ENCODE measurements at regions not wholly inside any gene's neighbourhood (a gene's known extent, or its start where the extent isn't known, plus 50 kb on each side); places are given as distances from the start of the nearest gene placed in this dataset.

GRCh38 chr13:95445131-95445530, 107.4 kb upstream of the CLDN10 start:
- dilution Hi-C loops (cut with MboI; ENCODE audit: extremely low pct_ligation_motif_present, low sequenced_read_pairs) (no loop called here), intact Hi-C loops (cut with micrococcal nuclease) (no loop called here)
- no peak overlapping the region for H2AFZ ChIP-seq (ENCODE audit: low read depth, low read length)
- H3K9me3 ChIP-seq (replicated peaks; ENCODE audit: control insufficient read depth, insufficient read depth, low read length), result no peaks in the 10 kb centered on the region
- POLR2A ChIA-PET, result no interaction called here
- TF ChIP-seq MAX (IDR thresholded peaks at IDR 0.05; ENCODE audit: insufficient read depth, insufficient read length) (no peak), GATA2 (IDR thresholded peaks at IDR 0.05; ENCODE audit: insufficient read depth, insufficient read length, low read depth, low read length) (no peak), POLR2A (IDR thresholded peaks at IDR 0.05; ENCODE audit: low read depth, low read length) (no peak), FOS (IDR thresholded peaks at IDR 0.05; ENCODE audit: borderline replicate concordance, insufficient read depth, low read length) (no peak), JUN (IDR thresholded peaks at IDR 0.05; ENCODE audit: borderline replicate concordance, insufficient read depth, insufficient read length, low read depth) (no peak), MYC (IDR thresholded peaks at IDR 0.05; ENCODE audit: low read depth, low read length) (no peak), POLR2AphosphoS5 (IDR thresholded peaks at IDR 0.05; ENCODE audit: insufficient read depth, low read depth, low read length) (no peak)
- no peaks in the 10 kb centered on the region for H3K4me1 ChIP-seq (ENCODE audit: control insufficient read depth, extremely low read depth, insufficient read depth, low read length)
- no peaks in the 10 kb centered on the region for H3K9me1 ChIP-seq (replicated peaks; ENCODE audit: control insufficient read depth, extremely low read depth, insufficient read depth, low read length)
- H3K36me3 ChIP-seq (ENCODE audit: control insufficient read depth in 2 of 2, extremely low read depth in 1 of 2, insufficient read depth in 2 of 2, low read length in 2 of 2), result no peaks in the 10 kb centered on the region
- no peaks in the 10 kb centered on the region for H3K79me2 ChIP-seq (ENCODE audit: control insufficient read depth, insufficient read depth, low read length)
- peaks cover 7 to 14% of the 10 kb centered on the region in 2 experiments for H3K27me3 ChIP-seq (ENCODE audit: control insufficient read depth in 2 of 2, insufficient read depth in 2 of 2, low read length in 2 of 2)
- H4K20me1 ChIP-seq (replicated peaks; ENCODE audit: control insufficient read depth, extremely low read depth, insufficient read depth, low read length), result no peaks in the 10 kb centered on the region
- H3K4me3 ChIP-seq (replicated peaks in 1 of 3; ENCODE audit: insufficient read depth in 1 of 3, low read depth in 1 of 3, low read length in 3 of 3), result no peak overlapping the region
- no peak overlapping the region for H3K27ac ChIP-seq (ENCODE audit: insufficient read depth, low read depth, low read length)
- DNase-seq (ENCODE audit: low read depth, low spot score) (no peak), FAIRE-seq (no peak)
- CTCF ChIA-PET, result no interaction called here
- no peak overlapping the region for H3K4me2 ChIP-seq (ENCODE audit: insufficient read depth, low read length)
- no TSS peak for BruUV-seq (replicated peaks)
- H3K9ac ChIP-seq (replicated peaks; ENCODE audit: extremely low read depth, insufficient read depth, low read length), result no peak overlapping the region

- Histone ChIP-seq H3K27ac (ENCODE audit: insufficient read depth, low read depth, low read length) (no peak overlapping the region), H3K9ac (replicated peaks; ENCODE audit: extremely low read depth, insufficient read depth, low read length) (no peak overlapping the region), H4K20me1 (replicated peaks; ENCODE audit: control insufficient read depth, extremely low read depth, insufficient read depth, low read length) (no peaks in the 10 kb centered on the region), H3K79me2 (ENCODE audit: control insufficient read depth, insufficient read depth, low read length) (no peaks in the 10 kb centered on the region), H3K4me1 (ENCODE audit: control insufficient read depth, extremely low read depth, insufficient read depth, low read length) (no peaks in the 10 kb centered on the region), H3K4me3 (replicated peaks in 1 of 3; ENCODE audit: insufficient read depth in 1 of 3, low read depth in 1 of 3, low read length in 3 of 3) (no peak overlapping the region), H3K9me3 (replicated peaks; ENCODE audit: control insufficient read depth, insufficient read depth, low read length) (no peaks in the 10 kb centered on the region), H3K9me1 (replicated peaks; ENCODE audit: control insufficient read depth, extremely low read depth, insufficient read depth, low read length) (no peaks in the 10 kb centered on the region), H2AFZ (ENCODE audit: low read depth, low read length) (no peak overlapping the region), H3K4me2 (ENCODE audit: insufficient read depth, low read length) (no peak overlapping the region), H3K27me3 (ENCODE audit: control insufficient read depth in 2 of 2, insufficient read depth in 2 of 2, low read length in 2 of 2) (peaks cover 13 to 20% of the 10 kb centered on the region in 2 experiments), H3K36me3 (ENCODE audit: control insufficient read depth in 2 of 2, extremely low read depth in 1 of 2, insufficient read depth in 2 of 2, low read length in 2 of 2) (no peaks in the 10 kb centered on the region)
- POLR2A ChIA-PET, result no interaction called here
- intact Hi-C loops (cut with micrococcal nuclease), result no loop called here
- no TSS peak for BruUV-seq (replicated peaks)
- TF ChIP-seq MAX (IDR thresholded peaks at IDR 0.05; ENCODE audit: insufficient read depth, insufficient read length) (no peak), EZH2 (IDR thresholded peaks at IDR 0.05; ENCODE audit: borderline replicate concordance, low read depth, low read length, severe bottlenecking) (no peak)
- CTCF ChIA-PET, result no interaction called here
- dilution Hi-C loops (cut with MboI; ENCODE audit: extremely low pct_ligation_motif_present, low sequenced_read_pairs), result no loop called here
- DNase-seq (ENCODE audit: low read depth, low spot score) (no peak), FAIRE-seq (no peak)
These were observed 104.7 kb upstream of the CLDN10 start for GRCh38 chr13:95447814-95448213.
